H1 (cell line): ENCODE measurements at regions not wholly inside any gene's neighbourhood (a gene's known extent, or its start where the extent isn't known, plus 50 kb on each side); places are given as distances from the start of the nearest gene placed in this dataset.

Experiments used
- CTCF ChIA-PET: fragments of 300-600 bp; sonication (Branson Sonifier 250); formaldehyde crosslinking; loops from one replicate; lab custom pipeline; 2021; ENCODE audit not compliant: partially characterized antibody; lab: Charles Lee
- POLR2A ChIA-PET: fragments of 300-600 bp; sonication (Branson Sonifier 250); formaldehyde crosslinking; loops from one replicate; lab custom pipeline; 2021; ENCODE audit warnings: inconsistent platforms; ENCODE audit not compliant: partially characterized antibody; lab: Charles Lee
- DNase-seq, 2 experiments: peaks; one replicate each; pipeline versions ENCODE4 v3.0.0 to v3.0.0-alpha.2; 2010 to 2022; ENCODE audit warnings: low spot score in 2 of 2, low read depth in 1 of 2, mixed read lengths in 1 of 2
- FAIRE-seq: peaks from 2 replicates; lab custom pipeline; 2011; peaks lifted over from hg19 to GRCh38; lab: Jason Lieb, UNC
- H2AFZ ChIP-seq: 2 replicates; pipeline ENCODE4 v1.8.1; 2012; ENCODE audit warnings: low read length, inconsistent platforms
- H2AK5ac ChIP-seq: 2 replicates; pipeline ENCODE4 v1.6.1; 2013; ENCODE audit warnings: low read depth, low read length
- H2BK120ac ChIP-seq: replicated peaks from 2 replicates; pipeline ENCODE3; 2013; ENCODE audit warnings: low read depth, low read length, inconsistent platforms
- H2BK12ac ChIP-seq: 2 replicates; pipeline ENCODE4 v1.6.1; 2013; ENCODE audit warnings: low read depth, low read length
- H2BK15ac ChIP-seq: 2 replicates; pipeline ENCODE4 v1.6.1; 2013; ENCODE audit warnings: low read length
- H2BK20ac ChIP-seq: 2 replicates; pipeline ENCODE4 v1.6.1; 2013; ENCODE audit warnings: low read length
- H2BK5ac ChIP-seq: 2 replicates; pipeline ENCODE4 v1.6.1; 2013; ENCODE audit warnings: low read depth, low read length
- H3K14ac ChIP-seq: 2 replicates; pipeline ENCODE4 v1.6.1; 2013; ENCODE audit warnings: inconsistent platforms; ENCODE audit not compliant: insufficient read length
- H3K18ac ChIP-seq: 2 replicates; pipeline ENCODE4 v1.6.1; 2013; ENCODE audit warnings: low read length; ENCODE audit errors: extremely low read depth
- H3K23ac ChIP-seq: 2 replicates; pipeline ENCODE4 v1.6.1; 2013; ENCODE audit warnings: inconsistent platforms; ENCODE audit not compliant: insufficient read length
- H3K23me2 ChIP-seq: 2 replicates; pipeline ENCODE4 v1.6.1; 2013; ENCODE audit warnings: low read depth, low read length
- H3K27ac ChIP-seq: 2 replicates; pipeline ENCODE4 v1.6.1; 2011; ENCODE audit warnings: low read depth, low read length, inconsistent platforms
- H3K27me3 ChIP-seq, 4 experiments: replicated peaks in 1 of 4; 1 replicate in 1 of 4; 2 replicates in 3 of 4; pipeline versions ENCODE4 v1.6.1 to v1.8.1; 2011 to 2013; ENCODE audit warnings: low read length in 3 of 4, mild to moderate bottlenecking in 3 of 4, inconsistent platforms in 2 of 4, mixed read lengths in 2 of 4, moderate library complexity in 1 of 4; ENCODE audit not compliant: control insufficient read depth in 3 of 4, insufficient read depth in 3 of 4; ENCODE audit errors: extremely low read depth in 1 of 4
- H3K36me3 ChIP-seq, 4 experiments: 2 replicates each; pipeline versions ENCODE4 v1.6.1 to v1.8.1; 2011 to 2013; ENCODE audit warnings: mild to moderate bottlenecking in 4 of 4, low read length in 3 of 4, moderate library complexity in 2 of 4, control low read depth in 1 of 4, inconsistent platforms in 1 of 4; ENCODE audit not compliant: insufficient read depth in 4 of 4, control insufficient read depth in 2 of 4
- H3K4ac ChIP-seq: replicated peaks from 2 replicates; pipeline ENCODE3; 2013; ENCODE audit warnings: low read length, low read depth, mixed read lengths, inconsistent platforms; ENCODE audit not compliant: insufficient read length
- H3K4me1 ChIP-seq, 4 experiments: replicated peaks in 1 of 4; 1 replicate in 1 of 4; 2 replicates in 3 of 4; pipeline versions ENCODE4 v1.6.1 to v1.8.1; 2011 to 2013; ENCODE audit warnings: low read length in 3 of 4, inconsistent platforms in 2 of 4, mixed read lengths in 1 of 4; ENCODE audit not compliant: insufficient read depth in 4 of 4, control insufficient read depth in 3 of 4
- H3K4me2 ChIP-seq, 2 experiments: 2 replicates each; pipeline versions ENCODE4 v1.6.1 to v1.8.1; 2011 to 2013; ENCODE audit warnings: low read depth in 2 of 2, low read length in 2 of 2, control low read depth in 1 of 2, inconsistent platforms in 1 of 2, mild to moderate bottlenecking in 1 of 2; ENCODE audit not compliant: insufficient read depth in 1 of 2
- H3K4me3 ChIP-seq, 4 experiments: fragments of 200-600, 300-600 bp in 1 of 4; sonication (generic), shearing (Covaris generic), sonication (Bioruptor Twin) in 1 of 4; 2 replicates each; pipeline versions ENCODE4 v1.5.1 to v1.8.1; 2011 to 2016; ENCODE audit warnings: low read length in 4 of 4, low read depth in 3 of 4, control low read depth in 2 of 4, inconsistent platforms in 2 of 4, mild to moderate bottlenecking in 2 of 4, mixed read lengths in 1 of 4, moderate library complexity in 1 of 4; ENCODE audit not compliant: insufficient read depth in 2 of 4; ENCODE audit errors: extremely low read depth in 1 of 4
- H3K56ac ChIP-seq: replicated peaks from 2 replicates; pipeline ENCODE3; 2013; ENCODE audit warnings: low read depth, mild to moderate bottlenecking, mixed read lengths, low read length, inconsistent platforms; ENCODE audit not compliant: insufficient read length
- H3K79me1 ChIP-seq: 2 replicates; pipeline ENCODE4 v1.6.1; 2013; ENCODE audit warnings: low read depth, low read length, control low read depth
- H3K79me2 ChIP-seq, 2 experiments: 2 replicates each; pipeline versions ENCODE4 v1.6.1 to v1.8.1; 2012 to 2013; ENCODE audit warnings: low read length in 2 of 2, mild to moderate bottlenecking in 2 of 2, inconsistent platforms in 1 of 2; ENCODE audit not compliant: insufficient read depth in 2 of 2, control insufficient read depth in 1 of 2
- H3K9ac ChIP-seq, 4 experiments: replicated peaks in 1 of 4; 1 replicate in 1 of 4; 2 replicates in 3 of 4; pipeline versions ENCODE4 v1.6.1 to v1.8.1; 2011 to 2013; ENCODE audit warnings: low read depth in 3 of 4, low read length in 3 of 4, control low read depth in 2 of 4, mild to moderate bottlenecking in 2 of 4, moderate library complexity in 2 of 4, inconsistent platforms in 1 of 4; ENCODE audit errors: extremely low read depth in 1 of 4
- H3K9me3 ChIP-seq, 2 experiments: 2 replicates each; pipeline versions ENCODE4 v1.6.1 to v1.8.1; 2012 to 2013; ENCODE audit warnings: mild to moderate bottlenecking in 2 of 2, moderate library complexity in 2 of 2, control low read depth in 1 of 2, inconsistent platforms in 1 of 2, low read depth in 1 of 2, low read length in 1 of 2, mixed read lengths in 1 of 2; ENCODE audit not compliant: insufficient read depth in 2 of 2
- H4K20me1 ChIP-seq, 2 experiments: replicated peaks in 1 of 2; 2 replicates each; pipeline versions ENCODE3 to v1.8.1; 2011 to 2013; ENCODE audit warnings: inconsistent platforms in 2 of 2, low read length in 2 of 2, mild to moderate bottlenecking in 1 of 2; ENCODE audit not compliant: insufficient read depth in 2 of 2, control insufficient read depth in 1 of 2
- H4K5ac ChIP-seq: 2 replicates; pipeline ENCODE4 v1.6.1; 2013; ENCODE audit warnings: low read length, low read depth, mixed read lengths, inconsistent platforms; ENCODE audit not compliant: insufficient read length
- H4K8ac ChIP-seq: 2 replicates; pipeline ENCODE4 v1.8.0; 2013; ENCODE audit warnings: mild to moderate bottlenecking, moderate library complexity, low read length, inconsistent platforms; ENCODE audit not compliant: insufficient read depth; ENCODE audit errors: extremely low read depth
- H4K91ac ChIP-seq: replicated peaks from 2 replicates; pipeline ENCODE3; 2013; ENCODE audit warnings: low read length, mixed read lengths, inconsistent platforms; ENCODE audit not compliant: insufficient read length
- BACH1 ChIP-seq: IDR thresholded peaks from 2 replicates; pipeline ENCODE4 v1.6.1; 2012; ENCODE audit warnings: low read length, improper control_type of control experiment
- BRCA1 ChIP-seq: IDR thresholded peaks from 2 replicates; pipeline ENCODE4 v1.6.1; 2012; ENCODE audit warnings: low read depth, low read length, improper control_type of control experiment
- CBX8 ChIP-seq: fragments of 300-800, 300-1000 bp; sonication (generic); IDR thresholded peaks from 2 replicates; pipeline ENCODE4 v1.7.1; 2016; ENCODE audit warnings: low read depth, low read length, borderline replicate concordance
- CREB1 ChIP-seq: IDR thresholded peaks from 2 replicates; pipeline ENCODE4 v1.6.1; 2012; ENCODE audit warnings: inconsistent platforms
- CTBP2 ChIP-seq: IDR thresholded peaks from 2 replicates; pipeline ENCODE4 v1.7.0; 2011; ENCODE audit warnings: borderline replicate concordance, mild to moderate bottlenecking, moderate library complexity, mixed read lengths, low read length; ENCODE audit not compliant: insufficient read depth, insufficient read length
- EZH2 ChIP-seq: fragments of 200-600 bp; sonication (generic); IDR thresholded peaks from 2 replicates; pipeline ENCODE4 v1.7.1; 2012; ENCODE audit warnings: low read depth, mild to moderate bottlenecking, moderate library complexity, low read length, inconsistent platforms; ENCODE audit not compliant: severe bottlenecking
- HDAC2 ChIP-seq, 2 experiments: fragments of 300-600 bp in 1 of 2; sonication (generic) in 1 of 2; IDR thresholded peaks; 2 replicates each; pipeline ENCODE4 v1.6.1; 2011 to 2012; ENCODE audit warnings: low read depth in 2 of 2, low read length in 2 of 2, mild to moderate bottlenecking in 2 of 2, moderate library complexity in 2 of 2, borderline replicate concordance in 1 of 2, inconsistent platforms in 1 of 2
- HDAC6 ChIP-seq: IDR thresholded peaks from one replicate; pipeline ENCODE4 v1.7.1; 2012; ENCODE audit warnings: low read depth, mild to moderate bottlenecking, inconsistent platforms, low read length, moderate library complexity
- JUN ChIP-seq: IDR thresholded peaks from 2 replicates; pipeline ENCODE4 v1.6.1; 2011; ENCODE audit warnings: low read depth, mild to moderate bottlenecking, improper control_type of control experiment, low read length
- KDM1A ChIP-seq: fragments of 200-600, 300-600 bp; sonication (generic); IDR thresholded peaks from 2 replicates; pipeline ENCODE4 v1.7.1; 2016; ENCODE audit warnings: mild to moderate bottlenecking, low read length, borderline replicate concordance
- KDM4A ChIP-seq: IDR thresholded peaks from one replicate; pipeline ENCODE4 v1.7.1; 2012; ENCODE audit warnings: low read depth, mild to moderate bottlenecking, moderate library complexity, low read length, inconsistent platforms; ENCODE audit not compliant: severe bottlenecking
- SIN3A ChIP-seq, 2 experiments: IDR thresholded peaks in 1 of 2; conservative IDR thresholded peaks in 1 of 2; 2 replicates each; pipeline ENCODE4 v1.6.1; 2011 to 2012; ENCODE audit warnings: low read length in 2 of 2, improper control_type of control experiment in 1 of 2, low read depth in 1 of 2, mild to moderate bottlenecking in 1 of 2
- SIRT6 ChIP-seq: IDR thresholded peaks from one replicate; pipeline ENCODE4 v1.7.1; 2012; ENCODE audit warnings: low read length, inconsistent platforms
- SRF ChIP-seq: IDR thresholded peaks from 2 replicates; pipeline ENCODE4 v1.6.1; 2011; ENCODE audit warnings: mild to moderate bottlenecking, low read depth, low read length, moderate library complexity
- SUZ12 ChIP-seq: fragments of 200-600 bp; sonication (generic); IDR thresholded peaks from 2 replicates; pipeline ENCODE4 v1.6.1; 2012; ENCODE audit warnings: mild to moderate bottlenecking, inconsistent platforms, low read length, moderate library complexity, mixed read lengths
- WGBS, 2 experiments: shearing (Covaris generic) in 1 of 2; methylation state at CpG; one replicate each; pipeline versions ENCODE4 v1.1.6 to v1.1.7; 2013 to 2015; ENCODE audit warnings: low lambda C conversion rate in 2 of 2, mixed read lengths in 2 of 2, inconsistent platforms in 1 of 2, low coverage in 1 of 2, missing lambda C conversion rate in 1 of 2; ENCODE audit not compliant: insufficient replicate concordance in 2 of 2, insufficient coverage in 1 of 2, insufficient read length in 1 of 2; ENCODE audit errors: extremely low coverage in 1 of 2, missing lambda C conversion rate in 1 of 2; 5-methylcytosine and 5-hydroxymethylcytosine counted together

DNA sequence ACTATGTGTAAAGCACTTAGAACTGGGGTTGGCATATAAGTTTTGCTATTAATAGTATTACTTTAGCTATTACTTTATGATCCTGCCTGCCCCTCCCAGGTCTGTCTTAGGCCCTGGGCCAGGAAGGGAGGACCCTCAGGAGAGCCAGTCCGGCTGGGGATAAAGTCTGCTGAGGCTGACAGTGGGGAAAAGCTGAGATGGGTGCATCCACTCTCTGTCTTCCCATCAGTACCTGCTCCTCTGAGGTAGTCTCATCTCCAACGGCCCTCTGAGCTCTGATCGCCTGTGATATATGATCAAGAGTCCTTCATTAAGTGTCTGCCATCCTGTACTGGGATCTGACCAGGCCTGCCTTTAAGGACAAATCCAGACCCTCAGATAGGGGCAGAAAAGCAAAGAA is 156.5 kb upstream of the PJA1 start:
- Histone ChIP-seq H3K27me3 (no peaks in the 10 kb centered on the region), H3K79me1 (no peaks in the 10 kb centered on the region)
- CTCF ChIA-PET, result interaction anchor here (1.4 kb wide), 1 partner anchor 15 kb away, joined by 4 read pairs; no protein-coding TSS in a partner anchor
- no peak for TF ChIP-seq SRF
- TF ChIP-seq CBX8, result no peak
- no peak for TF ChIP-seq KDM4A
- TF ChIP-seq HDAC2 (IDR thresholded peaks at IDR 0.05; ENCODE audit: borderline replicate concordance in 1 of 2, low read depth in 2 of 2, low read length in 2 of 2), result no peak
- no peak for TF ChIP-seq CREB1
- no peak for TF ChIP-seq BACH1
- TF ChIP-seq JUN, result no peak
- TF ChIP-seq SUZ12, result no peak
- TF ChIP-seq EZH2, result no peak
- TF ChIP-seq BRCA1, result no peak
- TF ChIP-seq CTBP2, result no peak
- TF ChIP-seq SIN3A (conservative IDR thresholded peaks at IDR 0.05 in 1 of 2, IDR thresholded peaks at IDR 0.05 in 1 of 2; ENCODE audit: low read depth in 1 of 2, low read length in 2 of 2), result no peak
- no peak for TF ChIP-seq KDM1A
- no peak for TF ChIP-seq SIRT6
- TF ChIP-seq HDAC6, result no peak

More for the DNA sequence above, 156.5 kb upstream of the PJA1 start:
- no peak overlapping the region for H4K91ac ChIP-seq
- H3K56ac ChIP-seq, result no peak overlapping the region
- H4K20me1 ChIP-seq, result no peaks in the 10 kb centered on the region
- H3K18ac ChIP-seq, result no peak overlapping the region
- H3K4me1 ChIP-seq, result peaks cover 0 to 11% (median 5%) of the 10 kb centered on the region in 4 experiments; a peak in 4 of 7 replicates
- no peak overlapping the region for H3K23ac ChIP-seq
- POLR2A ChIA-PET, result no interaction called here
- no peak overlapping the region for H2BK120ac ChIP-seq
- WGBS, 2 experiments, result 79% methylated on average over 3 of the region's 3 CpGs; no CpG with 5 or more reads in 1 of the 2 experiments
- H3K4ac ChIP-seq, result no peak overlapping the region
- H2AK5ac ChIP-seq, result no peak overlapping the region
- H3K4me3 ChIP-seq, result no peak overlapping the region
- H2BK15ac ChIP-seq, result no peak overlapping the region
- H2BK20ac ChIP-seq, result no peak overlapping the region
- H2BK5ac ChIP-seq, result no peak overlapping the region
- H4K8ac ChIP-seq, result no peak overlapping the region
- no peaks in the 10 kb centered on the region; the same call in 1 of the 2 replicates for H3K23me2 ChIP-seq
- no peak overlapping the region for H2AFZ ChIP-seq
- H3K79me2 ChIP-seq, result no peaks in the 10 kb centered on the region
- H3K27ac ChIP-seq, result no peak overlapping the region
- H3K36me3 ChIP-seq, result no peaks in the 10 kb centered on the region
- no peak overlapping the region for H4K5ac ChIP-seq
- H3K14ac ChIP-seq, result no peak overlapping the region
- DNase-seq (no peak), FAIRE-seq (no peak)
- H3K9ac ChIP-seq, result no peak overlapping the region
- H2BK12ac ChIP-seq, result no peak overlapping the region
- no peaks in the 10 kb centered on the region for H3K9me3 ChIP-seq
- no peak overlapping the region for H3K4me2 ChIP-seq
